ENCODE measurements at regions not wholly inside any gene's neighbourhood (a gene's known extent, or its start where the extent isn't known, plus 50 kb on each side); places are given as distances from the start of the nearest gene placed in this dataset.

DNA sequence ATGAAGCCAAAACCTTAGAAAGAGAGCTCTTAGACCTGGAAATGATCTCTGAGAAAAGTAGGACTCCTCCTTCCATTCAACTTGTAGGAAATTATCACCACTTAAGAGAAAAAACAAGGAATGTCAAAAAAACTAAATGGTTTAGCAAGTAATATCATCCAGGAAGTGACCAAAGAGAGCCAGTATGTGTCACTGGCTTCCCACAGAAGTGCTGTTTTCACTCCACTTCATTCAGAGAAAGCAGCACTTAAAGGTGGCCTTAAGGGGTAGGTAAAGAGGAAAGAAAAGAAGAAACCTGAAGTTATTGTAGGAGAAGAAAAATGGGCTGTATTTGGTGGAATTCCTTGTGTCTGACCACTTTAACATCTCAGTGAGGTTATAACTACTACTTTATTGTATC is 414.4 kb upstream of the ETAA1 start:
- no peak for DNase-seq

DNA sequence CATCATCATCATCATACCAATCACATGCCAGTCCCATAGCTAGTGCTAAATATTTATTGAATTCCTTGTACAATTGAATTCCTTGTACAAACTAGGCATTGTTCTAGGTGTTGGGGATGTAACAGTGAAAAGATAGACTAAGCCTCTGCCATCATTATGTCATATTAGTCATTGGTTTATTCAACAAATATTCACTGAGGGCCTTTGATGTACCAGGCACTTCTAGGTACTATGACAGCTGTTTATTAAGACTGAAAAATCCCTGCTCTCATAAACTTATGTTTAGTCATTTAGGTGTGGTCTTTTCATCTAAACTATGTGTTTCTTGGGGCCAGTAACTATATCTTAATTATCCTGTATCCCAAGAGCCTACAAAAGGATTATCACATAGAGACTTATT is 412.3 kb upstream of the ETAA1 start:
- no peak for DNase-seq

DNA sequence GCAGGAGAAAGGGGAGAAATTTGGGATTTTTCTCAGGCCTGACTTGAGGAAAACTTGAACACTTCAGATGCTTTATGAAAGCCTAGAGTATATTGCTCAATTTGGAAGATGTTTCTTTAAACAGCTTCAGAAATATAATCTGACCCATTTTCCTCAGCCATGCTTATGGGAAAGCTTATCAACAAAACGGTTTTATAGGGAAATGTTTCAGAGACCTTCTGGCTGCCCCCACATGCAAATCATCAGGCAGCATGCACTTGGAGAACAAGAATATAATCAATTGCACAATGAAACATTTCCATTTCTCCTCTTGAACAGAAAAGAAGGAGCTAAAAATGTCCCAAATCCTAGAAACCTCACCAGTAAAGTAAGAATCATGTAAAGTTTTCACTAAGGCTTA is 411.2 kb upstream of the ETAA1 start:
- no peak for DNase-seq

DNA sequence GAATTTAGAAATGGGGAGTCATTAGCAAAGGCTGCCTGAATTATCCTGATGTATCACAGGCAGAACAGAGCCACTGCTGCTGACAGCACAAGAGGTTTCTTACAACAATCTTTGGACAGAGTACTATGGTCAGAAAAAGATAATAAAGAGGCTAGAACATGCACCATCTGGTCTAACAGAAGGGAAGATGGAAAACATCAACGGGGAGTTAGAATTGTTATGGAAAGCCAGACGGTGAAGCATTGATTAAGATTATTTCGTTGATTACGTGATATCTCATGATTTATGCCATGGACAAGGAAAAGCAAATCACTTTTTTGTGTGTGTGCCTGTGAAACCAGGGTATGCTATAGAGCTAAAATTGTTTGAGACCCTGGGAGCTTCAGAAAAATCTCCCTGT is 409.4 kb upstream of the ETAA1 start:
- DNase-seq, result no peak

DNA sequence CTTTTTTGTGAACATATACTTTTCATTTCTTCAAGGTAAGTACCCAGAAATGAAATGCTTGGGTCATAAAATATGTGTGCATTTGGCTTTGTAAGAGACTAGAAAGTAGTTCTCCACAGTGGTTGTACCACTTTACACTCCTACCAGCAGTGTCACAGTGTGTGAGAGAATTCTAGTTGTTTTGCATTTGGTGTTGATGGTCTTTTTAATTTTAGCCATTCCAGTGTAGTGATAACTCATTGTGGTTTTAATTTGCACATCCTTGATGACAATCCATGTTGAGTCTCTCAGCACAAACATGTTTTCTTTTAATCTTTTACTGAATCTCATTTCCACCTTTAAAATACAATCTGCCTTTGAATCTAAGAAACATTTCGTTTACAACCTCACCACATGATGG is 402.5 kb upstream of the ETAA1 start:
- DNase-seq, result no peak

DNA sequence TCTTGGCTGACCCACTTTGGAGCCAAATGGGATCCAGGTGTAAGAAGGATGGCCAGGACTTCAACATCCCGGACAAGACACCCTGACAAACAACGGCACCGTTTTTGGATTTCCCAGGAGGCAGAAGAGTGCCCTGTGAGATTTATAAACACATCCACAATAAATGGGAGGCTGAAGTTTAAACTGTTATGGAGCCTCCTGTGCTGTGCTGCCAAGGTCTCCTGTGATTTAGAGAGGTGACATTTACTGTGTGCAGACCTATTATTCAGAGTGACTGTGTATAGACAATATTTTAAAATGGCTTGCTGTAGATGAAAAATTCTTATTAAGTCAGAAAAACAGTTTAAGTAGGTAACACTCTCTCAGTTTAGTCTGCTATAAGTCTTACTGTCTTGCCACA is 401.5 kb upstream of the ETAA1 start:
- DNase-seq, result no peak

DNA sequence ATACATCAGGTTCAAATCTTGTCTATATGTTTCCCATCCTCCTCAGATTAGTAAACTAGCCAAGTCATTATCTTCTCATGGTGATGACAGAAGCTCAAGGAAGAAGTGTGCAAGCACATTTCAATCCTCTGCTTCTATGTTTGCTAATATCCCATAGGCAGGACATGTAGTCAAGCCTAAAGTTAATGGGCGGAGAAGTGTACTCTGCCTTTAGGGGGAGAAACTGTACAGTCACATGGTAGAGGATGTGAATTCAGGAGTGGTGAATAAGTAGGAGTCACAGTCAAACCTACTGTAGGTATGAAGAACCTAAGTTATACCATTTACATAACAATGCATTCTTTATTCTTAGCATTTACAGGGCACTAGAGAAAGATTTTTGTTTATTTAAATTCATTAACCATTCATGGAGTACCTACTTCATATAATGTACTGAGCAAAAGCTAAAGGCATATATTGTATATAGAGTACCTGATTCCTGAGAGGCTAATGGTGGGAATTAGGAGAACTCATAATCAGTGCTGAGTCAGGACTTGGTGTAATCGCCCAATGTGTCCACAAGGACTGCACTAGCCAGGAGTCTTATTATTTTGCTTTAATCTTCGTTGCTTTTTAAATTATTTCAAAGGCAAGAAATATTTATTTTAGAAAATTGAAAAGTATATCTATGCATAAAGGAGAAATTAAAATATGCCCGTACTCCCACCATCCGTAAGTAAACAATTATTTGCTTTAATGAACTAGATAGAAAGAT is 394.3 kb upstream of the ETAA1 start:
- no peak for DNase-seq

DNA sequence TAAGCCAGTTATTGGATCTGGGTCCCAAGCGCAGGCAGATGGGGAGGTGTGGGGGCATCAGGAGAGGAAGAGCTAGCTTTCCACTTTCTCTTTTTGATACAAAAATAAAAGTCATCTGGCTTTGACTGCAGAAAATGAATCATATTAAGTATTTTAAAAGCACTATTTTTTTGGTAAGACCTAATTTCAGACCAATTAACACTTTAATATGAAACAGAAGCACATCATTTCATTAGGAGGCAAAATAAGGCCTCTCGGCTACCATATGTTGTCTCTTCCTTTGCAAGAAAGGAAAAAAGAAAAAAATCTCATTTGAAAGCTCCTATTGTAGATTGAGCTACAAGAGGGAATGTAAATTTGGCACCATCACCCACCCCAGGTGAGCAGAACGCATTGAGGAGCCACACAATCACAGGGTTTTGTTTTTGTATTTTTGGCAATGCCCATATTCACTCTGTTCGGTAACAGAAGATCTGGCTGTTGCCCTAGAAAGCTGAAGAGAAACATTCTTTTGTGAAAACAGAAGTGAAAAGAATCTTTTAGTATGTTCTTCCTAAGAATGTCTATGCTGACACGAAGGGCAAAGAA is 390.7 kb upstream of the ETAA1 start:
- no peak for DNase-seq

DNA sequence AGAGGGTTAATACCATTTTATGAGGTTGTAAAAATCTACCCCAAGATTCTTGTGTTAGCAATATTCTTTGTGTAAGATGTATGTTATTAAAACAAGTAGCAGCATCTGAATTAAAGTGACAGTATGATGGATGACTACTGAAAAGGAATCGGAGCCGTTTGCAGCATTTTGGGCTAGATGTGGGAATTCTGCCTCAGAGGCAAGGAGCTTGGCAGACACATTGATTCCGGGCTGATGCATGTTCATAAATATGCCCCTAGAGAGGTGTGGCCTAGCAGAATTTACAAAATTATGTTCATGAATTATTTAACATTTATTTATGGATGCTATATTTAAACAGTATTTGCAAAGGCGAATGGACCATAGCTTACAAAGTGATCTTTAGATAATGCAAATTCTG is 389.0 kb upstream of the ETAA1 start:
- no peak for DNase-seq

DNA sequence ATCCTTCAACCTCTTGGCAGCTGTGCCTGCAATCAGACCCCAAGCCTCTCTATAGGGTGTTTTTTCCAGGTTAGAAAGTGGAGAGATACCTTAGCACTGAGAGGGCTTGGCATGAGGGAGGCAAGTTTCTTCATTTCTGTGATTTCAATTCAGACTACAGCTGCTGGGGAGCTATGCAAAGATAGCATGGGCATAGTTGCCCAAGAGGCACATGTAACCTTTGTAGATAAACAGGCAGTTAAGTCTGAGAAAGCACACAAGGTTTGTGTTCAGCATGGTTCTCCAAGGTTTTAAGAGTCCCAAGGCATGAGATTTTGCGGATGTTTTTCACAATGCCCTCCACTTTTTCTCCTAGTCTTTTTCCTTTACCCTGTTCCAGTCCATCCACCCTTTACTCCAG is 385.0 kb upstream of the ETAA1 start:
- DNase-seq, result no peak

DNA sequence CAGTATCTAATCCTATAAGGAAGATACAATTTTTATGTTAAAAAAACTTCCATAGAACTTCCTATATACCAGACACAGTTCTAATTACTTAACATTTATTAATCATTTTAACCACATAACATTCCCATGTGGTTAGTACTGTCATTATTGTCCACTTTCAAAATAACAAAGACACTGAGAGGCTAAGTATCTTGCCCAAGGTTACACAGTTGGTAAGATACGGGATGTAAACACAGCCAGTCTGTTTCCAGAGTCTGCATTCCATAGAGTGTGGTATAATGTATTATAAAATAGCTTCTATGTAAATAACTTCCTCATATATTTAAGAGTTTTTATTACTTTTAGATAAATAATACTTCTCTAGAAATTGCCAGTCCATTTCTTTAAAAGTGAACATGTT is 383.3 kb upstream of the ETAA1 start:
- DNase-seq, result no peak

DNA sequence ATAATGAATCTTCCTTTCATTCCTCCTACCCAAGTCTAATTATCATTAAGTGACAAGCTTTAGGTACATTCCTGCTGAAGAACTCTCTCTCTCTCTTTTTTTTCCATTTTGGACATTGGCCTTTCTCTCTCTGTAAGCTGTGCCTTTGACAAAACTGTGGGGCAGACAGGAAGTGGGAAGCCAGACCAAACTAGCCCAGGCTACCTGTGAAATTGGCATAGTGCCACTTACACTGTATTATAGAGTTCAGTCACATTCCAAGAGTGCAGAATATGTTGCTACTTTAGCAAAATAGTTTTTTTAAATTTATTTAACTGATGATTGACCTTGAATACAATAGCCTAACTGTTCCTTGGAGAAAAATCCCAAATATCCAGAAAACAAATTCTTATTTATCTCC is 381.5 kb upstream of the ETAA1 start:
- DNase-seq, result no peak

DNA sequence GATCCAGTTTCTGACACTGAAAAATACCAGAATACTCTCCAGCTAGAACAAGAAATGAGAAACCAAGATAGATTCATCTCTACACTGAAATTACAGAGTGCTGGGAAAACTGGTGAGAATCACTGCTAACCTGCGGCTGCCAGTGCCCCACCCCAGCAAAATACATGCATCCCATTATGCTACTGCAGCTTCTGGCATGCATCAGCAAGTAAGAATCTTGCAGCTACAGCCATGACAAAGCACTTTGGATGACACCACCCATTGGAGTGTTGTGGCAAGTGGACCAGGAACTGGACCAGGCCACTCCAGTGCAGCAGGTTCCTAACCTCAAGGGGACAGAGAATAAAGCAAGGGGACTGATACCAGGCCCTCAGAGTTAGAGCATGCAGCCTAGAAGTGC is 378.8 kb upstream of the ETAA1 start:
- DNase-seq, result no peak

DNA sequence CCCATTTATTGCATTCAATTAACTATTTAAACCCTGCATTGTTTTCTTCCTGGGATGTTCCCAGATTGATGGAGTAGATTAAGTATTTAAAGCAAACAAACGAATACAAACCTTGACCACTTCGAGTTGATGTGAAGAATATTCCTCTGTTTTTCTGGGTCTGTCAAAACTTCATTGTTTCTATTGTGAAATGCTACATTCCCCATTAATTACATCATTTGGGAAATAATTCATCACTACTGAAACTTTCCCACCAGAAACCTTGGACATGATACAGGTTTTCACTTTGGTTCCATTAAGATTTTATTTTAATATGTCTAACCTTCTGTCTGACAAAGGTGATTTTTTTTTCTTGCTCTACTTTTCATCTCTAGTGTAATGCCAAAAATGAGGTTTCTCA is 365.1 kb upstream of the ETAA1 start:
- no peak for DNase-seq

DNA sequence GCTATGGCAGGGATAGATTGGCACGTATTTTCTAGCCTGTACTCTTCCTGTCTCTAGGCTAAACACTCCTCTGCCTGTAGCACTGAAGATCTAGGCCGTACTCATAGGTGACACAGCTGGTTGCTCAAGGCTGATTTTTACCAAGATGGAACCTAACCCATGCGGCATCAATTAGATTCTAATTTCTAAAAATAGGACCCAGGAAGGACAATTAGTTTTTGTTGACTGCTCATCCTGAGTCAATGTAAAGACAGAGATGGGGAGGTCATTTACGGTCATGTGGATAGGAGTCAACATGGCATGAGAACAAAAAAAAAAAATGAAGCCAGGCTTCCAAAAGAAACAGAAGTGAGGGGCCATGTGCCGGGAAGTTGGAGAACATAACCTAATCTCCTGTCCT is 360.7 kb upstream of the ETAA1 start:
- no peak for DNase-seq

DNA sequence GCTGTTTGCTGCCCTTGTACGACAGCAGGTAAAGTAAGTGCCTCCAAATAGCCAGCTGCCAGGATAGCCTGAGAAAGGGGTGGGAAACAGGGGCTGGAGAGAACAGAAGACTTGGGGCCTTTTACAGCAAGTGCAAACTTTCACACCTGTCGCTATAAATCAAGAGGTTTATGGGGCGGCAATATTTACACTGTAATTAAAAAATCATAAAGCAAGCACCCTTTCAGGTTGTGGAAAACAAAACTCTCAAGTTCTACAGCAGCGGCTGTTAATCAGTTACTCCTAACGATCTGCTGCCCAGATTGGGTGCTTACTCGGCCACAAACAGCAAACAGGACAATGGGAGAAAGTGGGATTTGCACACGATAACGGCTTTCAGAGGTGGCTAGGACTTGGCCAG is 359.5 kb upstream of the ETAA1 start:
- no peak for DNase-seq

DNA sequence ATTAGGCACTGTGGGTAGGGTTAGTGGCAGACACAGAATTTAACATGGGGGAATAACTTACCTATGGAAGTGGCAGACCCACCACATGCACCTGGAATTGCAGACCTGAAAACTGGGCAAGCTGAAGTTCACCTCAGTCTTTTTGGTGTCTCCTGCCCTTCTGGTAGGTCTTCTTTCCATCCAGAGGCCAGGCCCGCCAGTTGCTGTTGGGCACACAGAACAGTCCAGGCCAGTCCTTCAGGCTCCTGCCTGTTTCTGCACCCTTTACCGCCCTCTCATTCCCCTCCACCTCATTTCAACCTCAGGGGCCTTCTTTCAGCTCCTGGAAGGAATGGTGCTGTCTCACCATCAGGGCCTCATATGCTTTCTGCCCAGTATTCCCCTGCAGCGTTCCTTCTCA is 358.9 kb upstream of the ETAA1 start:
- no peak for DNase-seq

DNA sequence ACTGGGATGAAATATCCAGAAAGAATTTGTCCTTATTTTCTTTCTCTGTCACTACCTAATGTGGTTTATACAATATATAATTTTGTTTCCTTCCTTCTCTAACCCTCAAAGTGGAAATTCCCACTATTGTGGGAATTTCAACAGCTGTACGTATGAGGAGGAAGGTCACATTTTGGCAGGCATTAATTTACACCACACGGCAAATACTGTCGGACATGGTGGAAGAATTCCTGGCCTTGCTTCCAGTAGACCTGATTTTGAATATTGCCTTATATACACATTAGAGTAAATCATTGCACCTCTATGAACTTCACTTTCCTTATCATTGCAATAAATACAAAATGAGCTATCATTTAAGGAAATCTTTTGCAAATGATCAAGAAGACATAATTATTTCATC is 358.1 kb upstream of the ETAA1 start:
- no peak for DNase-seq

DNA sequence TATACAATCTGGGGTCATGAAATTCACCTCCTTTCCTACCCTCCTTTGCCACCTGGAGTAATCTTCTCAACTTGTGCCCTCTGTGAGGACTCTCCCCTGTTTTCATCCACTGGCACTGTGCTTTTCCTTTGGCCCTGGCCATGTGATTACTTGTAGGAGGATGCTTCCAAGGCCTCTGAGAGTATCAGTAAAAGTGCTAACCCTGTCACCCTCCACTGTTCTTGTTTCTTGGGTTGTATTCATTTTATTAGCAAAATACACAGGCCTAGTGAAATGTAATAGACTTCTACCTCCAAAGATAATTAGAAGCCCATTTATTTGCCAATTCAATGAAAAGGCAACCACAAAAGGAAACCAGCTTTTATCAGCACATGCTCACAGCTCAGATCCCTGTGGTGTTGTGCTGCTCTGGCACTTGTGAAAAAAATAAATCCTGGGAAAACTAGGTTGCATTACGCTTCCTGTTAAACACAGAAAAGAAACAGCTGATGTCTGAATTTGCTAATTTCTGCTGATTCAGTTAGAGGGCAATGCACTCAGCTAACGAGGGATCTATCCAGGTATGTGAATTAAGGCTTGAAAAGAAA is 357.5 kb upstream of the ETAA1 start:
- no peak for DNase-seq

DNA sequence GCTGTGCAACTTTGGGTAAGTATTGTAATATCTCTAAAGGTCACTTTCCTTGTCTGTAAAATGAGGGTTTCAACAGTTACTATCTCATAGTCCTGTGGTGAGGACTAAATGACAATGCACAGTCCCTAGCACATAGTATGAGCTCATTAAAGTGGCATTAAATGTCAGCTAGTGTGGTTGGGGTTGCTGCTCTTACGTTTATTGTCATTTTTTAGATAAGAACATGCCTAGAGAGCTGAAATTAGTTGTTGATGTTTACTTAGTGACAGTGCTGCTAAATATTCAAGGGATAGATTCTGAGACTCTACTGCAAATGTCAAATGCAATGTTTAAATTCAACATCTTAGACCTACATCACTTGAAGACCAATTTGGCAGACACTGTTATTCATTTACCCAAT is 356.1 kb upstream of the ETAA1 start:
- DNase-seq, result no peak

DNA sequence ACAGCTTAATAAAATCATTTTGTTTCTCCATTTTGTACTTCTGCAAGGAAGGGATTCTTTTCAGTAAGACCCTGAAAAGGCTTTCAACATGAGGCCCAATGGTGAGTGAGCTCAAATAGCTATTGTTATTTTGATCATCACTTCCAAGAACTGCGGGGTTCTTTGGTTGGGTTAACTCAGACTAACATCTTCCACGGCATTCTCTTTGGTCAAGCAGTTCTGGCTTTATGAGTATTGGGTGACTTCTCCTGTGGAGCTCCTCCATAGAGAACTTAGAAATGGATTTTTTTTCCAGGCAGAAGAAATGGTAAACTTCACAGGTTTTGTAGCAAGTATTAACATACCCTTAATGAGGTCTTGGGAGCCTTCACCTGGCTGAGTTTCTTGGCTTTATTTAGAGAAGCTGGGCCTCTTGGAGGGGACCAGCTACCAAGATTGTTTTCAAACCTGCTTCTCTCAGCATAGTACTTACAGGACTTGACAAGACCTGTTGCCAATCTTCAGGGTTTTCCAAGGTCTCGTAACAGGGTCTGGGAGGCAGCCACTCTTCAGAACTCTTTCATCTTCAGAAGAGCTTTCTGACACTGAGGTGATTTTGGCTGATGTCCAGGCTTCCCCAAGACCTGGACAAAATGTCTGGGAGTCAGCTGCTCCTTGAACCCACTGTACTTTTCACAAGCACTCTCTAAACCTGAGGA is 353.2 kb upstream of the ETAA1 start:
- no peak for DNase-seq

DNA sequence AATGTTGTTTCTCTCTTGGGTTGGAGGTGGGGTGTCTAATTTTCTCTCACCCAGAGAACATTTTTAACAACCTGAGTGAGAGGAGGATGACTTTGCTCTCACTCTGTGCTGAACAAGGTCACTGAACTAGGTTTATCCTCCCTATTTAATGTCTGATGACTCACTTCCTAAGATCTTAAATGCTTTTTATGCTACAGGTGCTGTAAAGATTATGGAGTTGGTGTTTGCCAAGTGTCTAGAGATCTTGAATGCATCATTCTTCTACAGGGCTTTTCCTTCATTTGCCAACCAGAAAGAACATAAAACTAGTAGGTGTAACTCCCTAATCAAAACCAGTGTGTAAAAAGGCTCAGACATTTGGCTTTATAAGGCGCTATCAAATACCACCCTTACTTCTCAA is 350.5 kb upstream of the ETAA1 start:
- no peak for DNase-seq

DNA sequence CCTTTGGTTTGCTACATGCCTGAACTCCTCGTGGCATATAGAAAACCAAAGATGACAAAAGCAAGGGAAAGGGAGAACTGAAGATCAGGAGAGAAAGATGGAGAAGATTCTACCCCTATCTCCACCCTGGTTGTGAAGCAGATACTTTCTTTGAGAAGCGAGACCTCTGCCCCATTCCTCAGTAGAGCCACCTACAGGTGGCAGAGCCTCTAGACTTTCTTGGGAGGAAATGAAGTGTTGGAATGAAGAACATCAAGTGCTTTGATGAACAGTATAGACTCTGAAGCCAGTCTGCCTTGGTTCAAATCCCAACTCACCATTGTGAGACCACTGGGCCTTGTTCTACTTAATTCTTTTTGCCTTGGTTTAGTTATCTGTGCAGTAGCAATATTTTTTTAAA is 348.8 kb upstream of the ETAA1 start:
- DNase-seq, result no peak

DNA sequence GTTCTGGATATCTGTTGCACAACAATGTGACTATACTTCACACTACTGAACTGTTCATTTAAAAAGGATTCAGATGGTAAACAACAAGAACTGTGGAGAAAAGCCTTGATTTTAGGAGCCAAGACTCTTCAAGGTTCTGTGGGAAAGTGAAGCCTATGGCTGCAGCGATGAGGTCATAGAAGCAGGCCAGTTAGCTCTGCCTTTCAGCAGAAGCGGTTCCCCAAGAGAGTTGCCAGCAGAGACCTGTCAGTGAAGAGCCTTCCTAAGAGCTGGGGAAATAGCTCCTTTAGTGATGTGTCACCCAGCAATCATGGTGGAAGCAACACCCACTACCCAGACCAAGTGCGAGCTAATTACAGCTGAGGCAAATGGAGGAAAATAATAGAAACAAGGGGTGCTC is 346.5 kb upstream of the ETAA1 start:
- no peak for DNase-seq

Measured in AML-193 (cell line).